Astrocyte (in vitro differentiated cells and primary cell): ENCODE measurements at regions not wholly inside any gene's neighbourhood (a gene's known extent, or its start where the extent isn't known, plus 50 kb on each side); places are given as distances from the start of the nearest gene placed in this dataset.

ENCODE experiments used
- EZH2 ChIP-seq: IDR thresholded peaks from 2 replicates; pipeline ENCODE4 v1.6.1; 2012; ENCODE audit warnings: mild to moderate bottlenecking, low read length, inconsistent platforms; ENCODE audit not compliant: insufficient read depth
- TF ChIP-seq, protein P1 (sequence below): IDR thresholded peaks from 2 replicates; pipeline ENCODE4 v1.5.1; 2011; ENCODE audit warnings: low read depth, mild to moderate bottlenecking, inconsistent platforms, low read length, moderate library complexity; ENCODE audit not compliant: insufficient read depth

- TF ChIP-seq, protein P1, sequence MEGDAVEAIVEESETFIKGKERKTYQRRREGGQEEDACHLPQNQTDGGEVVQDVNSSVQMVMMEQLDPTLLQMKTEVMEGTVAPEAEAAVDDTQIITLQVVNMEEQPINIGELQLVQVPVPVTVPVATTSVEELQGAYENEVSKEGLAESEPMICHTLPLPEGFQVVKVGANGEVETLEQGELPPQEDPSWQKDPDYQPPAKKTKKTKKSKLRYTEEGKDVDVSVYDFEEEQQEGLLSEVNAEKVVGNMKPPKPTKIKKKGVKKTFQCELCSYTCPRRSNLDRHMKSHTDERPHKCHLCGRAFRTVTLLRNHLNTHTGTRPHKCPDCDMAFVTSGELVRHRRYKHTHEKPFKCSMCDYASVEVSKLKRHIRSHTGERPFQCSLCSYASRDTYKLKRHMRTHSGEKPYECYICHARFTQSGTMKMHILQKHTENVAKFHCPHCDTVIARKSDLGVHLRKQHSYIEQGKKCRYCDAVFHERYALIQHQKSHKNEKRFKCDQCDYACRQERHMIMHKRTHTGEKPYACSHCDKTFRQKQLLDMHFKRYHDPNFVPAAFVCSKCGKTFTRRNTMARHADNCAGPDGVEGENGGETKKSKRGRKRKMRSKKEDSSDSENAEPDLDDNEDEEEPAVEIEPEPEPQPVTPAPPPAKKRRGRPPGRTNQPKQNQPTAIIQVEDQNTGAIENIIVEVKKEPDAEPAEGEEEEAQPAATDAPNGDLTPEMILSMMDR, result no peak
- TF ChIP-seq EZH2, result no peak
Observed at GRCh38 chrX:40262157-40263013, 164.6 kb upstream of the BCOR start.
